NCI-H2107 (cell line): ENCODE measurements at regions not wholly inside any gene's neighbourhood (a gene's known extent, or its start where the extent isn't known, plus 50 kb on each side); places are given as distances from the start of the nearest gene placed in this dataset.

Experiments used
- DNase-seq: peaks from one replicate; lab custom pipeline; 2025; lab: John Stamatoyannopoulos, UW

GRCh38 chr3:87041191-87041590, 50.2 kb upstream of the VGLL3 start:
- no peak for DNase-seq
